Lower leg skin (tissue), 3 donors: ENCODE measurements at regions not wholly inside any gene's neighbourhood (a gene's known extent, or its start where the extent isn't known, plus 50 kb on each side); places are given as distances from the start of the nearest gene placed in this dataset.

Source experiments
- POLR2A ChIP-seq, 2 donors: fragments of 450-650 bp; IDR thresholded peaks; one replicate each; pipeline ENCODE4 v1.6.1; 2016 to 2017; ENCODE audit warnings: antibody characterized with exemption in 2 of 2, mild to moderate bottlenecking in 1 of 2, moderate library complexity in 1 of 2
- TF ChIP-seq, protein P1 (sequence below), 3 donors: fragments of 450-650 bp; IDR thresholded peaks; one replicate each; pipeline ENCODE4 v1.5.1; 2016; ENCODE audit warnings: antibody characterized with exemption in 3 of 3, mild to moderate bottlenecking in 3 of 3, moderate library complexity in 2 of 3

DNA sequence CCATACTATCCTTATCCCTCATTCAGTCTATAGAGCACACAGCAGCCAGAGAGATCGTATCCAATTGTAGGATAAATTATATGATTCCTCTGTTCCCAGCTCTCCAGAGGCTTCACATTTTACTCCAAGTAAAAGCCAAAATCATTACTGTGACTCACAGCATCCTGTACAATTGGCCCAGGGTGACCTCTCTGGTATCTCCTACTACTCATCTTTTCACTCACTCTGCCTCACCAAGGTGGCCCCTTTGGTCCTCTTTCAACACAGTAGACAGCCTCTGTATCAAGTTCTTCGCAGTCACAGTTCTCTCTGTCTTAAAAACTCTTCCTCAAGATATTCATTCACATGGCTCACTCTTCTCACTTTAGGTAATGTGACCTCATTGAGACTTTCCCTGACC is 72.6 kb upstream of the LSM8 start:
- no peak for TF ChIP-seq POLR2A (IDR thresholded peaks at IDR 0.05)
- TF ChIP-seq, protein P1, sequence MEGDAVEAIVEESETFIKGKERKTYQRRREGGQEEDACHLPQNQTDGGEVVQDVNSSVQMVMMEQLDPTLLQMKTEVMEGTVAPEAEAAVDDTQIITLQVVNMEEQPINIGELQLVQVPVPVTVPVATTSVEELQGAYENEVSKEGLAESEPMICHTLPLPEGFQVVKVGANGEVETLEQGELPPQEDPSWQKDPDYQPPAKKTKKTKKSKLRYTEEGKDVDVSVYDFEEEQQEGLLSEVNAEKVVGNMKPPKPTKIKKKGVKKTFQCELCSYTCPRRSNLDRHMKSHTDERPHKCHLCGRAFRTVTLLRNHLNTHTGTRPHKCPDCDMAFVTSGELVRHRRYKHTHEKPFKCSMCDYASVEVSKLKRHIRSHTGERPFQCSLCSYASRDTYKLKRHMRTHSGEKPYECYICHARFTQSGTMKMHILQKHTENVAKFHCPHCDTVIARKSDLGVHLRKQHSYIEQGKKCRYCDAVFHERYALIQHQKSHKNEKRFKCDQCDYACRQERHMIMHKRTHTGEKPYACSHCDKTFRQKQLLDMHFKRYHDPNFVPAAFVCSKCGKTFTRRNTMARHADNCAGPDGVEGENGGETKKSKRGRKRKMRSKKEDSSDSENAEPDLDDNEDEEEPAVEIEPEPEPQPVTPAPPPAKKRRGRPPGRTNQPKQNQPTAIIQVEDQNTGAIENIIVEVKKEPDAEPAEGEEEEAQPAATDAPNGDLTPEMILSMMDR (IDR thresholded peaks at IDR 0.05) = no peak
